Activated CD8-positive, alpha-beta T cell treated with anti-CD3 and anti-CD28 coated beads for 36 hours (primary cell): ENCODE measurements at regions not wholly inside any gene's neighbourhood (a gene's known extent, or its start where the extent isn't known, plus 50 kb on each side); places are given as distances from the start of the nearest gene placed in this dataset.

ENCODE experiments used
- ATAC-seq: fragments of 200-7000 bp; cut with Tn5 transposase; one replicate; pipeline ENCODE4 v1.10.0; 2021; ENCODE audit warnings: mild to moderate bottlenecking, moderate library complexity
- CTCF ChIA-PET: fragments of 350-600 bp; sonication (Branson Sonifier 250); formaldehyde crosslinking; loops from one replicate; lab custom pipeline; 2021; ENCODE audit warnings: antibody characterized with exemption; lab: Charles Lee
- POLR2A ChIA-PET: fragments of 350-600 bp; sonication (Branson Sonifier 250); formaldehyde crosslinking; loops from one replicate; lab custom pipeline; 2021; ENCODE audit warnings: antibody characterized with exemption; lab: Charles Lee
- DNase-seq: peaks from one replicate; pipeline ENCODE4 v3.0.0-alpha.2; 2020
- H3K27ac Mint-ChIP-seq: one replicate; pipeline ENCODE4 v1.8.0; 2021; ENCODE audit warnings: mild to moderate bottlenecking, mixed read lengths
- H3K27me3 Mint-ChIP-seq: one replicate; pipeline ENCODE4 v1.8.0; 2021; ENCODE audit warnings: mixed read lengths
- H3K36me3 Mint-ChIP-seq: one replicate; pipeline ENCODE4 v1.8.0; 2021; ENCODE audit warnings: low read depth, mixed read lengths
- H3K4me1 Mint-ChIP-seq: one replicate; pipeline ENCODE4 v1.8.0; 2021; ENCODE audit warnings: low read depth, mixed read lengths
- H3K4me3 Mint-ChIP-seq: one replicate; pipeline ENCODE4 v1.8.0; 2021; ENCODE audit warnings: mild to moderate bottlenecking, moderate library complexity, mixed read lengths
- H3K9me3 Mint-ChIP-seq: one replicate; pipeline ENCODE4 v1.8.0; 2021; ENCODE audit warnings: mixed read lengths
- intact Hi-C: fragments of 100-400 bp; cut with micrococcal nuclease; formaldehyde crosslinking; loops from one replicate; pipeline ENCODE4 v1.10.0; 2022
- TF ChIP-seq, protein P1 (sequence below): fragments of 200-600 bp; IDR thresholded peaks from one replicate; pipeline ENCODE4 v1.8.0; 2022; ENCODE audit warnings: antibody characterized with exemption, mild to moderate bottlenecking

DNA sequence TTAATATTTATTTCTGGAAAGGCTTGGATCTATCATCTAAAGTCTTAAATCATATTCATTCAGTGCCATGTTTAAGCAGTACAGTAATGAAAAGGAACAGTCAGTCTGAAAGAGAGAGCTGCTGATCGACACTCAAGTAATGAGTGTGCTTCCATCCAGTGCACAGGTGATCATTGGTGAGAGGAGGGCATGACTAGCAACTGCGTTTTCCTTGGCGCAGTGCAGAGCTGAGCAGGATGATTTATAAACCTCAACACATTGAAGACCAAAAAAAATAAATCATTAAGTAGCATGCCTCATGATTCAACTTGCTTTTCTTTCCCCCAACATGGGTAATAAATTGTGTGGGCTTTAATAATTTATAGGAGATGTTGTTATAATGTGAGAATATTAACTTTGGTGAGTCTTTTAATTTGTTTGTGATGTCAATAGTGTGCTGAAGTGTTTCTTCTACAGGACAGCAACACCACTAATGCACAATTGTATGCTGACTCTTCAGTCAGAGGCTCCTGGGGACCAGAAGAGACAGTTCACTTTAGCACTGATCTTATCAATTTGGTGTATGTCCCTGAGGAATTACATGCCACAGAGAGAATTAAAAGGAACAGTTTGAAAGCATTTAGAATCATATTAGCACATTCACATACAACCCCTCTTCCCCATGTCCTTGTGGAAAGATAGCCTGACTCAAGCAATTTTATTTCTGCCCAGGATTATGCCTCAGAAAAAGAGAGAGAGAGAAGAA lies 199.7 kb upstream of the ADGRL2 start:
- ChIA-PET POLR2A (interaction anchor here (0.5 kb wide), 1 partner anchor 24 kb away, joined by 3 read pairs; no protein-coding TSS in a partner anchor), CTCF (interaction anchor here (0.5 kb wide), 1 partner anchor 1293 kb away, joined by 3 read pairs; no protein-coding TSS in a partner anchor)
- H3K9me3 Mint-ChIP-seq: no peaks in the 10 kb centered on the region
- TF ChIP-seq, protein P1, sequence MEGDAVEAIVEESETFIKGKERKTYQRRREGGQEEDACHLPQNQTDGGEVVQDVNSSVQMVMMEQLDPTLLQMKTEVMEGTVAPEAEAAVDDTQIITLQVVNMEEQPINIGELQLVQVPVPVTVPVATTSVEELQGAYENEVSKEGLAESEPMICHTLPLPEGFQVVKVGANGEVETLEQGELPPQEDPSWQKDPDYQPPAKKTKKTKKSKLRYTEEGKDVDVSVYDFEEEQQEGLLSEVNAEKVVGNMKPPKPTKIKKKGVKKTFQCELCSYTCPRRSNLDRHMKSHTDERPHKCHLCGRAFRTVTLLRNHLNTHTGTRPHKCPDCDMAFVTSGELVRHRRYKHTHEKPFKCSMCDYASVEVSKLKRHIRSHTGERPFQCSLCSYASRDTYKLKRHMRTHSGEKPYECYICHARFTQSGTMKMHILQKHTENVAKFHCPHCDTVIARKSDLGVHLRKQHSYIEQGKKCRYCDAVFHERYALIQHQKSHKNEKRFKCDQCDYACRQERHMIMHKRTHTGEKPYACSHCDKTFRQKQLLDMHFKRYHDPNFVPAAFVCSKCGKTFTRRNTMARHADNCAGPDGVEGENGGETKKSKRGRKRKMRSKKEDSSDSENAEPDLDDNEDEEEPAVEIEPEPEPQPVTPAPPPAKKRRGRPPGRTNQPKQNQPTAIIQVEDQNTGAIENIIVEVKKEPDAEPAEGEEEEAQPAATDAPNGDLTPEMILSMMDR: no peak
- intact Hi-C loops: no loop called here
- H3K36me3 Mint-ChIP-seq: no peaks in the 10 kb centered on the region
- no peak overlapping the region for H3K27ac Mint-ChIP-seq
- H3K27me3 Mint-ChIP-seq: no peaks in the 10 kb centered on the region
- ATAC-seq (no peak), DNase-seq (no peak)
- no peak overlapping the region for H3K4me3 Mint-ChIP-seq
- no peaks in the 10 kb centered on the region for H3K4me1 Mint-ChIP-seq

DNA sequence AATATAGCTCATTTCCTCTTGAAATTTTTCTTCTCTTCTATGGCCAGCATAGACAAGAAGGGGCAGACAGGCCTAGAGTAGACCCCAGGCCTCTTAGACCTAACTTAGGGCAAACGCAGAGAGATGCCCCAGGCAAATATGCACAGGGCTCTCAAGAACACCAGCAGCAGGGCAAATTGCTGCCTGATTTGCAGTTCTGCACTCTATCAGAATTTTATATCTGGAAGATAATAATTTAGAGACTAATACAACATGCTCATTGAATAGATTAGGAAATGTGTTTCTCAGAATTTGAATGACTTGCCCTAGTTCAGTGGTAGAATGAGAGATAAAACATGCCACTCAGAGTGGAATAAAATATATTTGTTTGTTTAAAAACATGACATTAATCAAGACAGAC lies 200.4 kb upstream of the ADGRL2 start:
- Mint-ChIP-seq H3K27ac (no peak overlapping the region), H3K9me3 (no peaks in the 10 kb centered on the region), H3K36me3 (no peaks in the 10 kb centered on the region), H3K4me3 (no peak overlapping the region), H3K4me1 (no peaks in the 10 kb centered on the region), H3K27me3 (no peaks in the 10 kb centered on the region)
- ChIA-PET CTCF (interaction anchor here (0.5 kb wide), 1 partner anchor 1293 kb away, joined by 3 read pairs; no protein-coding TSS in a partner anchor), POLR2A (interaction anchor here (0.5 kb wide), 1 partner anchor 25 kb away, joined by 3 read pairs; no protein-coding TSS in a partner anchor)
- TF ChIP-seq, protein P1: no peak
- DNase-seq (no peak), ATAC-seq (no peak)
- intact Hi-C loops: no loop called here

DNA sequence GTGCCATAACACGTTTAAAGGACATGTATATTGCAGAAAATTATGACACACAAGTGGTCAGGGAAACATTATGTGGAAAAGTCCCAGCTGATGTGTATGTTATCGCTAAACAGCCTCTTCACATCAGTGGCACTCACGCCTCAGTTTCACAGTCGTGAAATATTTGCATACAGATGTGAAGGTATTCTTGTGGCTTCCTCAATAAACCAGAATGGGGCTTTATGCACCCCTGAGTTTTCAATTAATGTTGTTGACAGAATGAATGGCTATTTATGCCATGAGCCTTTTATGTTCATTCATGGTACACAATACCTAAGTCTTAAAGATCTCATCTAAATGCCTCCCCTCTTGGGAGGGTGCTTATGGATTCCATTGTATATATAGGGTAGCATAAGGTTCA lies 202.1 kb upstream of the ADGRL2 start:
- ATAC-seq: no peak
- CTCF ChIA-PET: no interaction called here
- no peak overlapping the region for H3K27ac Mint-ChIP-seq
- intact Hi-C loops: no loop called here
- DNase-seq: no peak
- H3K4me3 Mint-ChIP-seq: no peak overlapping the region
- H3K27me3 Mint-ChIP-seq: no peaks in the 10 kb centered on the region
- POLR2A ChIA-PET: no interaction called here
- H3K9me3 Mint-ChIP-seq: no peaks in the 10 kb centered on the region
- TF ChIP-seq, protein P1: no peak
- no peaks in the 10 kb centered on the region for H3K4me1 Mint-ChIP-seq
- H3K36me3 Mint-ChIP-seq: no peaks in the 10 kb centered on the region

DNA sequence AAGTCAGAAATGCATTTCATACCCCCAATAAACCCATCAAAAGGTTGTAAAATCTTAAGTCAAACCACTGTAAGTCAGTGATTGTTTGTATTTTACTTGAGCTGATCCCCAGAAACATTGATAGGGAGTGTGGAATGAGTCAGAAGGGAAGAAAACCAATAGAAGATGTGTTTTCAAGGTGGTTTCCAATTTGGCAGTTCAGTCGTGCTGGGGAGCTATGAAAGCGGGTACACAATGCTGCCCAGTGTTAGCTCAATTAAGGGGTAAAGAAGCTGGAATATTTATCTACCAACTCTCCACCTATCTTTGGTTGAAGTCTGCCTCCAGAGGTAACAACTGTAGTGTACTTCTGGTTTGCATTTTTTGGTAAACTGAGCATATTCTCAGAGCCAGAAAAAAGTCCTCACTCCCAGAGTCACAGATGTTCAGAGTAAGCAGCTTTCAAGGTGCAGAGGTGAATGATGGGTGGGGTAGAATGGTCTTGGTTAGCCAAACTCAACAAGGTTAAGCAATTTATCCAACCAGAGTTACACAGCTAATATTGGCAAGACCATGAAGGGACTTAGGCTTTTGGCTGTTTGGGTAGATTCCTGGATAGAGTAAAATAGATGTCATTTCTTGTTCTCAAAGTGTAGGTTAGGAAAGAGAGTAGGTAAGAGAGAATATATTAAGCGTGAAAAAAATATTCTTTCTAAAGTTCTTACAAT lies 202.9 kb upstream of the ADGRL2 start:
- no peak overlapping the region for H3K27ac Mint-ChIP-seq
- H3K9me3 Mint-ChIP-seq: no peaks in the 10 kb centered on the region
- intact Hi-C loops: no loop called here
- ChIA-PET POLR2A (no interaction called here), CTCF (no interaction called here)
- no peaks in the 10 kb centered on the region for H3K36me3 Mint-ChIP-seq
- no peaks in the 10 kb centered on the region for H3K4me1 Mint-ChIP-seq
- DNase-seq (no peak), ATAC-seq (no peak)
- no peaks in the 10 kb centered on the region for H3K27me3 Mint-ChIP-seq
- TF ChIP-seq, protein P1: no peak
- H3K4me3 Mint-ChIP-seq: no peak overlapping the region

DNA sequence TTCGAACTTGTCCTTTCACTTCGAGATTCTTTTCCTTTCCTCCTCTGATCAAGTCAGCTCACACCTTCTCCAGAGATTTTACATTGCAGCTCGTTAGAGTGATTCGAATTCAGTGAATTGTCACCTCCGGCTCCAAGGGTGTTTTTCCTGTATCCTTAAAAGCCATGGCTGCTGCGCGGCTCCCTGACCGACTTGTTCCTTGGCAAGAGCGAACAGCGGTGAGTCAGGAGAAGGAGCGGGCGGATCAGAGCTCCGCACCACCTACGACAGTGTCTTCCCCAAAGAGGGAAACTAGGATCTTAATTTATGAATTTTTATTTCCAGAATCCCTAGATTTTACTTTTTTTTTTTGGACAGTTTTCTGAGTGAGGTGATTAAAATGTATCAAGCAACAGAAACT lies 204.4 kb upstream of the ADGRL2 start:
- TF ChIP-seq, protein P1: no peak
- ATAC-seq: no peak
- Mint-ChIP-seq H3K36me3 (no peaks in the 10 kb centered on the region), H3K9me3 (no peaks in the 10 kb centered on the region), H3K27me3 (no peaks in the 10 kb centered on the region), H3K4me1 (no peaks in the 10 kb centered on the region), H3K4me3 (no peak overlapping the region), H3K27ac (no peak overlapping the region)
- POLR2A ChIA-PET: no interaction called here
- DNase-seq: no peak
- CTCF ChIA-PET: no interaction called here
- intact Hi-C loops: no loop called here
